ENCODE measurements at regions not wholly inside any gene's neighbourhood (a gene's known extent, or its start where the extent isn't known, plus 50 kb on each side); places are given as distances from the start of the nearest gene placed in this dataset.

GRCh38 chr20:7305976-7306375 is 538.5 kb downstream of the BMP2 start:
- no peak overlapping the region for H3K4me3 ChIP-seq (ENCODE audit: low read depth, low read length)
- DNase-seq (ENCODE audit: low read depth), result no peak
- no peak for TF ChIP-seq CTCF (IDR thresholded peaks at IDR 0.05; ENCODE audit: low read depth, low read length, missing control alignments)

GRCh38 chr20:7308163-7308562 is 540.7 kb downstream of the BMP2 start:
- DNase-seq (ENCODE audit: low read depth), result no peak
- TF ChIP-seq CTCF (IDR thresholded peaks at IDR 0.05; ENCODE audit: low read depth, low read length, missing control alignments), result no peak
- no peak overlapping the region for H3K4me3 ChIP-seq (ENCODE audit: low read depth, low read length)

- DNase-seq (ENCODE audit: low read depth), result no peak
- H3K4me3 ChIP-seq (ENCODE audit: low read depth, low read length), result no peak overlapping the region
- no peak for TF ChIP-seq CTCF (IDR thresholded peaks at IDR 0.05; ENCODE audit: low read depth, low read length, missing control alignments)
Measured at GRCh38 chr20:7313047-7313446, 545.6 kb downstream of the BMP2 start.

GRCh38 chr20:7323957-7324356 is 556.5 kb downstream of the BMP2 start:
- no peak for DNase-seq (ENCODE audit: low read depth)

GRCh38 chr20:7327810-7328209 is 560.3 kb downstream of the BMP2 start:
- no peak for DNase-seq (ENCODE audit: low read depth)
- no peak for TF ChIP-seq CTCF (IDR thresholded peaks at IDR 0.05; ENCODE audit: low read depth, low read length, missing control alignments)
- no peak overlapping the region for H3K4me3 ChIP-seq (ENCODE audit: low read depth, low read length)

More at GRCh38 chr20:7323957-7324356, 556.5 kb downstream of the BMP2 start:
- no peak overlapping the region for H3K4me3 ChIP-seq (ENCODE audit: low read depth, low read length)
- TF ChIP-seq CTCF (IDR thresholded peaks at IDR 0.05; ENCODE audit: low read depth, low read length, missing control alignments), result no peak

- DNase-seq (ENCODE audit: low read depth), result no peak
- no peak for TF ChIP-seq CTCF (IDR thresholded peaks at IDR 0.05; ENCODE audit: low read depth, low read length, missing control alignments)
- H3K4me3 ChIP-seq (ENCODE audit: low read depth, low read length), result no peak overlapping the region
Measured at GRCh38 chr20:7330850-7331249, 563.4 kb downstream of the BMP2 start.

- no peak overlapping the region for H3K4me3 ChIP-seq (ENCODE audit: low read depth, low read length)
- TF ChIP-seq CTCF (IDR thresholded peaks at IDR 0.05; ENCODE audit: low read depth, low read length, missing control alignments), result no peak
- DNase-seq (ENCODE audit: low read depth), result no peak
Measured at GRCh38 chr20:7332169-7332568, 564.7 kb downstream of the BMP2 start.
